MG63 (cell line): ENCODE measurements at regions not wholly inside any gene's neighbourhood (a gene's known extent, or its start where the extent isn't known, plus 50 kb on each side); places are given as distances from the start of the nearest gene placed in this dataset.
"Not testable (repeated sequence)": the region's sequence is repeated elsewhere in the genome, so short reads cannot be mapped to it uniquely, and the experiment has no call there.

Source experiments
- DNase-seq: peaks from one replicate; pipeline ENCODE4 v3.0.0-alpha.2; 2020
- H3K27me3 ChIP-seq: fragments of 250-450 bp; sonication (Bioruptor Pico); 2 replicates; pipeline ENCODE4 v1.5.1; 2020; ENCODE audit warnings: mild to moderate bottlenecking, moderate library complexity
- H3K36me3 ChIP-seq: fragments of 250-450 bp; sonication (Bioruptor Pico); 2 replicates; pipeline ENCODE4 v1.5.1; 2020; ENCODE audit warnings: mild to moderate bottlenecking, moderate library complexity
- H3K4me3 ChIP-seq: fragments of 250-450 bp; sonication (Bioruptor Pico); 2 replicates; pipeline ENCODE4 v1.5.1; 2020; ENCODE audit warnings: mild to moderate bottlenecking, moderate library complexity
- H3K9me3 ChIP-seq: fragments of 250-450 bp; sonication (Bioruptor Pico); 2 replicates; pipeline ENCODE4 v1.5.1; 2020; ENCODE audit warnings: mild to moderate bottlenecking, moderate library complexity

DNA sequence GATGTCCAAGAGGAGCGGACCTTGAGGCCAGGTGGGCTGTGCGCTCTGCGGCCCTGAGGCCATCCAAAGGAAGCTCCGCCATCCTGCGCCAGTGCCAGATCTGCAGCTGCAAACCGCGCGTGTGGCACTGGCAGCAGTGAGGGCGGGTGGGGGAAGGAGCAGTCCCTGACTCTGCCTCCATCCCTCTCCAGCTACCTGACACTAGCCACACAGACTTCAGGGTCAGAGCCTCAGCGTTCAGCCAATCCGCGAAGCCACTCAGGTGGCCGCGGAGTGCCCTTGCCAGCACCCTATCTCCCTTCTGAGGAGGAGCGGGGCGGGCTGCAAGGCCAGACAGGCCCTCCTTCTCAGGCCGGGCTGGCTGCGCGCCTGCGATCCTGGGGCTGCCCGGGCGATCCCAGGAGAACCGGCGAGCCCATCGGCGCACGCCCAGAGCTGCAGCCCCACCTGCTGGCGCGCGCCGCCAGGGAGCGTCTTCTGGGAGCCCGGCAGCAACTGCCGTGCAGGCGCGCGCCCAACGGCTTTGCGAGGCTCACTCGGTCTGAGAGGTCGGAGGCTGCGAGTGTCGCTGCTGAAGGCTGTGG lies 867.2 kb downstream of the SPATA31A1 start:
- DNase-seq, result peak; percentile 59
- not testable (repeated sequence) for H3K36me3 ChIP-seq, H3K27me3 ChIP-seq, H3K4me3 ChIP-seq, H3K9me3 ChIP-seq

- not testable (repeated sequence) for H3K4me3 ChIP-seq, DNase-seq
Measured at GRCh38 chr9:40223353-40223752, 867.9 kb downstream of the SPATA31A1 start.

More at GRCh38 chr9:40223353-40223752, 867.9 kb downstream of the SPATA31A1 start:
- not testable (repeated sequence) for H3K9me3 ChIP-seq, H3K36me3 ChIP-seq, H3K27me3 ChIP-seq
